ENCODE measurements at regions not wholly inside any gene's neighbourhood (a gene's known extent, or its start where the extent isn't known, plus 50 kb on each side); places are given as distances from the start of the nearest gene placed in this dataset.

- TF ChIP-seq CTCF (IDR thresholded peaks at IDR 0.05; ENCODE audit: insufficient read depth, low read depth, low read length), result no peak
- no peak for TF ChIP-seq EZH2 (IDR thresholded peaks at IDR 0.05; ENCODE audit: insufficient read depth, low read length)
These were observed 448.1 kb downstream of the BCAT1 start for GRCh38 chr12:24500831-24501230.
